Hindlimb muscle (tissue), 1 donor: ENCODE measurements at regions not wholly inside any gene's neighbourhood (a gene's known extent, or its start where the extent isn't known, plus 50 kb on each side); places are given as distances from the start of the nearest gene placed in this dataset.

Source experiments
- DNase-seq: peaks from one replicate; pipeline ENCODE4 v3.0.0-alpha.2; 2013

DNA sequence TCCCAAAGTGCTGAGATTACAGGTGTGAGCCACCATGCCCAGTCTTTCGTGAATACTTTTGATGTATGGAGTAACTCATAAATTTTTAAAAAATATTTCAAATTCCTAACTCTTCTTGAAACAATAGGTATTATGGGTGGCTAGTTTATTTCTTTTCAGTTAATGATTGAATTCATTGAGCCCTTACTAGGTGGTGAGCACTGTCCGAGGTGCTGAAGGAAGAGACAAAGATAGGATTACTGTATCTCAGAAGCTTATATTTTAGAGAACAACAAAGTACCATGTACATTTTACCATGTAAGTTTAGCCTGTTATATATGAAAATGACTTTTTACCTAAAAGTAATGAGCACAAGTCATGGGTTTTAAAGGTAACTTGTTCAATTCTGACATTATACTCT lies 418.3 kb downstream of the NPIPA7 start:
- DNase-seq: peak; percentile 0

DNA sequence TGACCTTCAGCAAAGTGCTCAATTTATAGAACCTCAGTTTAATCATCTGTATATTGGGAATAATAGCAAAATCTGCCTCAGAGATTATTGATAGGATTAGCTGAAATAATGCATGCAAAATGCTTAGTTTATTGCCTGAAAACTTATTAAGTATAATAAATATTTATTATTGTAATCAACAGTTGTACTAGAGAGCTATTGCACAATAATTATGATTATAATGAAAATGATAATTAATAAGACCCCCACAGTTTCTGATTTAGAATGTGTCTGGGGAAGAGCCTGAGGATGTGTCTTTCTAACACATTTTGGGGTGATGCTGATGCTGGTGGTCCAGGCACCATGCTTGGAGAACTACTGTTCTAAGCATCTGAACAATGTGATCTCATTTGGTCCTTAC lies 419.6 kb downstream of the NPIPA7 start:
- no peak for DNase-seq

DNA sequence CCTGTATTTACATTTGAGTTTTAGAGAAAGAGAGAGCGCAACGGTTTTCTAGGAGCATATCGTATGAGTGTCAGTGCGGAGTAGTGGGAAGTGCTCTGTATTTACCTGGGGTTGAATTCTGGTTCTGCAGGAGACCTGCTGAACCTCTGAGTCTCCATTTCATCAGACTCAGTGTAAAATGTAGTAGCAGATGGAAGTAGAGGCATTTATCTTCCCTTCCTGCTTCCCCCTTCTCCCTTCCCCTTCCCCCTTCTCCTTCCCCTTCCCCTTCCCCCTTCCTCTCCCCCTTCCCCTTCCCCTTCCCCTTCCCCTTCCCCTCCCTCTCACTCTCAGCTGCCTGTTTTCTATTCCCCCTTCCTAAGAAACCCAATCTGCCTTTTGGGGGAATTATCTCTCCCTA lies 426.9 kb downstream of the NPIPA7 start:
- DNase-seq: no peak

DNA sequence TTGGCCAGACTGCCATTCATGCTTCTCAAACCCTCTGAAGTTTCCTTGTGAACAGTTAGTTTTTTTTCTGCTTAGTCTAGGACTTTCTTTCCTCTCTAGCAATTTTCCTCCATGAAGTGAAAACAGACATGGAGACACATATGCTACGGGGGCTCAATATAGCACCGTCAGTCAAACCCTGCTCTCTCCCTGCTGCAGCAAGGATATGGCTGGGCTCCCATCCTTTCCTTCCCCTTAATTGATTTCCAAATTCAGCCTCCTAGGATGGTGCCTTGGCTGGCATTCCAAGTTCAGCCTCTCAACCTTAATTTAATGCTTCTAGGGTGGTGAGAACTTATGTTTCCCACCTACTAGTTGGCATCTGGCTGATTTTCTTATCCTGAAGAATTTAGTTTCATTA lies 436.7 kb downstream of the NPIPA7 start:
- no peak for DNase-seq

DNA sequence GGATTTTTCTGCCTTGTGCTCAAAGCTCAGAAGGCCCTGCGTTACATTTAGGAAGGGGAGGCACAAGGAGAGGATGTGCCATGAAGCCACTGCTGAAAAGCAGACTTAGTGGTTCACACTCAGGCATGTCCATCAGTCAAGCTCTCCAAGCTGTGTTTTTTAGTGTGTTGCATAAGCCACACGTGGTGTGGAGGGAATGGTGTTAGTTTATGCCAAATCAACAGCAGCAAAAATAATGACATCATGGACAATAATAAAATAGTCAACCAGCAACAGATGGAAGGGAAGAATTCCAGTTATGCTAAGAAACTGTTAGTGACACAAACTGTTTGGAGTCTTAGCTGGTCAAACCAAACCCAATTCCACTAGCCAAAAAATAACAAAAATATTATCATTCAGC lies 438.3 kb downstream of the NPIPA7 start:
- DNase-seq: no peak

DNA sequence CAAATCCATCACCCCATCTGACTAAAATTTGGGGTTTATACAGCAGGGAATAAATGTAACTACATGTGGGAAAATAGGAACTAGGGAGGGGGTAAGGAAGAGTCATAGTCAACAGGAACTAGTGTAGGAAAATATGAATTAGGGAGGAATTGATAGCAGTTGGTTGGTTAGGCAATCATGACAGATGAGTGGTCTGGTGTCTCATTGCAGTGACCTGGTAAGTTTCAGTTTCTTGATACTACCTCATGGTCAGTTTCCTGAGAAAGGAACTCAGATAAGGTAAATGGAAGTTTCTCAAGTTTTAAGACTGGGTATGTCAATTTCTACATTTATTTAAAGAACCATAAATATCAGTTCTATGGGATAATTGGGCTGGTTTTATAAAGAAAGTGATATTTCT lies 442.3 kb downstream of the NPIPA7 start:
- no peak for DNase-seq

DNA sequence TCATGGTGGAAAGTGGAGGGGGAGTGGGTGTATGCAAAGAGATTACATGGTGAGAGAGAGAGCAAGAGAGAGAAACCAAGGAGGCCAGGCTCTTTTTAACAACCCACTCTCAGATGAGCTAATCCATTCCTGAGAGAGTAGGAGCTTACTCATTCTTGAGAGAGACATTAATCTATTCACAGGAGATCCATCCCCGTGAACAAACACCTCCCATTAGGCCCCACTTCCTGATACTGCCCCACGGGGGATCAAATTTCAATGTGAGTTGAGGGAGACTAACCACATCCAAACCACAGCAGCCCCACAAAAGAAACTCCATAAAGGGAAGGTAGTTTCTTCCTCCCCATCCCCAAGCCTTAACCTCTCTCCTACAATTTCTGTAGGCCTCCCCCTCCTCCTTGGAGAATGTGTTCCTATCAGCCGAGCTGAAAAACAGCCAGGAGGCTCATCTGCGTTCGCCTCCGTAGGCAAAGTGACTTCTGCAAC lies 450.0 kb downstream of the NPIPA7 start:
- DNase-seq: no peak

DNA sequence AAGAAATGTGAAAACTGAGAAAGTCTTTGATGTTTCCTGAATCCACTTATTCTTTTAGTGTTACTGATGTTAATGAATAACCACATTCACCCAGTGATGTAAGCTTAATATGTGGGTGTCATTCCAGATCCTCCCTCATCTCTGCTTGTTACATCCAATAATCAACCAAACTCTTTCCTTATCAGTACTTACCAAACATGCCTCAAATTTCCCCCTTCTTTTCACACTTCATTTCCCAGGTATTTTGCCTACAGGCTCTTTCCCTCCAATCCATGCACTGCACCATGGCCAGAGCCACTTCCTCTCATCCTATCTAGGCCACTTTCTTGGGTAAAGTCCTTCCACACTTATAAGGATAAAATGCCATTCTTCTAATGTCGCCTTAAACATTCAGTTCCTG lies 451.5 kb downstream of the NPIPA7 start:
- no peak for DNase-seq

DNA sequence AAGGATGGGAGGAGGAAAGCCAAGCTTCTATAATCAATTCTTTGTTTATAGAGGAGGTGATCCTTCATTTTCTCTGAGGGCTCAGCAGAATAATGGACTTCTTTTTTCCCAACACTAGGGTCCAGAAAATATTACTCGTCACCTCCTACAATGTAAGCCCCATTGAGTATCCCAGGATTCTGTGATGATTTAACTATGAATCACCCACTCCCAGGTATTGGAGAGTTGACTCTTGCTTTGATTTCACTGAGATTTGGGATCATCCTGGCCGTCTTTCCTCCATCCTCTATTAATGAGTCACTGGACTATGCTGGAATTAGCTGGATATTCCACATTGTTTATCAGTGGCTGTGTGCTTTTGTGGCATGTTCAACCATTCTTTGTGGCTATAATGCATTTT lies 452.0 kb downstream of the NPIPA7 start:
- DNase-seq: no peak

DNA sequence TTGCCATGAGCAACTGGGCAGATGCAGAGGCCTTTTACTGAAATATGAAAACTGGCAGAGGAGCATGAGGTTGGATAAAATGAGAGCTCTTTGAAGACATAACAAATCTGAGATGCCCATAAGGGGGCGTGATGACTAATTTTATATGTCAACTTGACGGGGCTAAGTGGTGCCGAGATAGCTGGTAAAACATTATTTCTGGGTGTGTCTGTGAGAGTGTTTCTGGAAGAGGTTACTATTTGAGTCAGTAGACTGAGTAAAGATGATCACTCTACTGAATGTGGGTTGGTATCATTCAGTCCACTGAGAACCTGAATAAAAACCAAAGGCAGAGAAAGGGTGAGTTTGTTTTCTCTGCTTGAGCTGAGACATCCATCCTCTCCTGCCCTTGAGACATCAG lies 454.2 kb downstream of the NPIPA7 start:
- DNase-seq: no peak

DNA sequence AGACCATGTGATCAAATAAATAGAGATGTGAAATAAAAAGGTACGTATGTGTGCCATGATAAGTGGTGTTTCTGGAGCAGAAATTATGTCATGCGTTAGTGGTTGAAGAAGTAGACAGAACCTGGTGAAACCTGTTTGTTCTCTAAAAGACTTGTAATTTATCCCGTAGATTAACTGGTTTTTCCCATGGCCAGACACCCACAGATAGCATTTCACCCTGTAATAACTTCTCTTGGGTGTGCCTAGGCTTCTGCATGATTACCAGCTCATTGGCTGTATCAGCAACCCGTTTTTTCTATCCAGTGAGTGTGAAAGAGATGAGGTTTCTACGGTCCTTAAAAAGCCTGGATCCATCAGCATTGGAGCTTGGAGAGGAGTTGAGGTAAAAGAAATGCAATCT lies 471.3 kb downstream of the NPIPA7 start:
- no peak for DNase-seq

DNA sequence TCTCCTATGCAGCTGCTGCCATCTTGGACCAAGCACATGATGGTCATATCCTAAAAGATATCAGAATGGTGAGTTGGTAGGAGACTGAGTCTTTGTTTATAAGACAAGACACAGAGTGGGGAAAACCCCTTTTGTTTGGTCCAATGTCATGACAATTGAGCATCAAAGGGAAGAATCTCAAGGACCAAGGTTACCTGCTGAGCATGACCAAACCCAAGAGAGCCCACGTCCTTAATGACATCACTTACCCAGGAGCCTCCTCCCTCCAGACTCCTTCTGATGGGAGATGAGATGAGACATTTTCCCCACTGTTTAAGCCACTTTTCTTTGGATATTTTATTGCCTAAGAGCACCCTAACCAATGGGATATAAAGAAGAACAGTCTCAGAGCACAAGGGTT lies 478.1 kb downstream of the NPIPA7 start:
- DNase-seq: no peak

DNA sequence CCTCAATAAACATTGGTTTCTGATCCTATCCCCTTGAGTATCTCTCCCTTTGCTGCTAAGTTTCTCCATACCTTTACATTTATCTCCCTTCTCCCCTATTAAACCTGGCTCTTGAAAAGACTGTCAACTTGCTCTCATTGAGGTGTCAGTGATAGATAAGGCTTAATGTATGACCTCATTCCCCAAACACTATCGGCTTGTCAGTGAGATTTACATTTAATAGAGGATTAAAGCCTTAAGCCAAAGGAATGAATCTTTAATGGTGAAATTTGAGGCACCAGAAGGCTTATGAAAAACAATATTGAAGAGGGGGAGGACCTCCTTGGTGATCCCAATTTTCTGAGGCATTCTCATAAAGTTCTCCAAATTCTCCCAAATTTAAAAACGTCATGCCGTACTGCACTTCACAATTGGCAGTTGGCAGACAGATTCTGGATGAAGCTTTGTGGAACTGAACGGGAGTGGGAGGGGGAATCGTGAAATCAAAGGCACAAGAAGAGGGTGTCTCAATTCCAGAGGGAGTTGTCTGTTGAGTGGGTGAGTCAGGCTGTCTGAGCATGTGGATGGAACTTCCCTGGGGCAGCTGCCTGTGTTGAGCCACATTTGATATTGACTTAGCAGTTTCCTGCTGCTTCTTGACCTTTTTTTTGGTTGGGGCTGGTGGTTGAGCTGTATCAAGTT lies 478.8 kb downstream of the NPIPA7 start:
- no peak for DNase-seq

DNA sequence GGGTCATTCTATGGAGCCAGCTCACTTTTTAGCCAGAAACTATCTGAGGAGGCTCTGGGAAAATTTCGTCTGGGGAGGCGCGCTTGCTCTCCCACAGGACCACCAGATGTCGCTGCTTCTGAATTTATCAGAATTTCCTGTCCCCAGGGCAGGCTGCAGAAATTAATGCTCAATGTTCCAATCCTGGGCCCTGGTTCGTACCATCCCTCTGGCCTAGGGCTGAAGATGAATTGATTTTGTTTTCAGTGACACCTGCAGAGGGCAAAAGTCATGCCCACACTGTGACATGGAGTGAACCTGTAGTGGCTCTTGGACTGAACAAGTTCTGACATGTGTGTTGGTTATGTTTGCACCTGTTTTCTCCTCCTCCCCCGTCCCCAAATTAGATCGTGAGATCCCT lies 482.6 kb downstream of the NPIPA7 start:
- peak; percentile 48 for DNase-seq

DNA sequence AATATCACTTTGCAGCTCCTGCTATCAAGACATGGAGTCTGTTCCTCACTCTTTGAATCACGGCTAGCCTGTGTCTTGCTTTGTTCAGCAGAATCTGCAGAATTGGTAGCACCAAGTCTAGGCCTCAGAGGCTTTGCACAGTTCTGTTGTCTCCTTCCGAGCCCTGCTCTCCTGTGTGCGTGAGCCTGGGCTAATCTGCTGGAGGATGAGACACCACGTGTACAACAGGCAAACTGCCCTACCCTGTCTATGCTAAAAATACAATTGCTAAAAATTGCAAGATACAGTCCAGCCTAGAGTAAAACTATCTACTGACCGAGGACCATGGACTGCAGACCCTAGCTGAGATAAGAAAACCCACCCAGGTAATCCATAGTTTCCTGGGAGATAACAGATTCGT lies 484.7 kb downstream of the NPIPA7 start:
- no peak for DNase-seq

DNA sequence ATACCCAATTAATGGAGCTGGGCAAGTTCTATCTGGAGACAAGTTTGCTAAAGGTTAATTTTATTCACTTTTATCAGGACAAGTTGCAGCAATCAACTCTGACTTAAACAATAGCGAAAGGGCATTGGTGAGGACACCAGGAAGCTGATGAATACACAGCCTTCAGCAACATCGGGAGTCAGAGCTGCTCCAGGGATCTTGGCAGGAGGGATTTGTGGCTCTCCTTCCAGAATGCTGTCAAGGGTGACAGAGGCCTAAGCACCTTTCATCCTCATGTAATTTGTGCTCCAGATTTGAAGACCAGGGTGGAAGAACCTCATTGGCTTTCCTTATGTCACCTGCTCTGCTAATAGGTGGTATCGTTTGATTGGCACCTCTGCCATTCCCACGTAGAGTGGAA lies 485.6 kb downstream of the NPIPA7 start:
- DNase-seq: no peak

DNA sequence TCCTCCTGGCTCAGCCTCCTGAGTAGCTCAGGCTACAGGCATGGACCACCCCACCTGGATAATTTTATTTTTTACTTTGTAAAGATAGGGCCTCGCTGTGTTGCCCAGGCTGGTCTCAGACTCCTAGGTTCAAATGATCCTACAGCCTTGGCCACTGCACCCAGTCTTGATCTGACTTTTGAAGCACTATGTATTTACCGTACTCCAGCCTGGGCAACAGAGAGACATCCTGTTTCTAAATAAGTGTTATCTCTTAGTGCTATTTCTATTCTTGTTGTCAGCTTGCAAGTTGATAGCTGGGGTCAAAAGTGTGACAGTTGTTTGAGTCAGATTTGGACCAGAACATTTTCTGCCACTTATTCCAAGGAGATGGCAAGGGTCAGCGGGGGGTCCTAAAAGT lies 486.4 kb downstream of the NPIPA7 start:
- DNase-seq: no peak

DNA sequence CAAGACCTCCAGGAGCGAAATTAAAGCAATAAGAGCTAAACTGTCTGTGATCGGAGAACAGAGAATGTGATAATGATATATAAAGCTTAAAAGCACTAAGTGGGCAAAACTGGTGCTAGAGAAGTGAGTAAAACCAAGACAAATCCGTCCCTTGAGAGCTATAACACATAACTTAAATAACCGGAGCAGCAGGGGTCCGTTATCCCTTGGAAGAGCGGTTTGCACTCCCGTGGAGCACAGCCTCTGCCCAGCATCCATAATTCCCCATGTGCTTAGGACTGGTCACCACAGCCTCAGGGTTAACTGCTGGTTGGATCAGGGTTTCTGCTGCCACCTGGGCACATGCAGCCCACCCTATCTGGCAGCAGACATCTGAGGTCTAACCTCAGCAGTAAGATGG lies 489.0 kb downstream of the NPIPA7 start:
- no peak for DNase-seq

DNA sequence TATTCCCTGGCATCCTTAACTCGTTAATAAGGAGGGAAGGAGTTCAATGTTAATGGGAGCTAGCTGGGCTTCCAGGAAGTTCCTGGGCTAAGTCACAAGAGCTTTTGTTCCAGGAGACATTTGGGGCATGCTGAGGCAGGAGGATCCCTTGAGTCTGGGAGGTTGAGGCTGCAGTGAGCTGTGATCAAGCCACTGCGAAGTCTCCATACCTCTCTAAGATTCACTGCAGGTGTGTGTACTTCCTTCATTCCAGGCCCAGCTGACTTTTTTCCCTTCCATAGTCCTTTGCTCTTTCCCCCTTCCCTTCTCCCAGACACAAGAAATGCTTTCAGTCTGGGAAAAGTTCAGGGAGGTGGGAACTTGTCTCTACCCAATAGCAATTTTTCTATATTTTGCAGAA lies 489.8 kb downstream of the NPIPA7 start:
- no peak for DNase-seq

DNA sequence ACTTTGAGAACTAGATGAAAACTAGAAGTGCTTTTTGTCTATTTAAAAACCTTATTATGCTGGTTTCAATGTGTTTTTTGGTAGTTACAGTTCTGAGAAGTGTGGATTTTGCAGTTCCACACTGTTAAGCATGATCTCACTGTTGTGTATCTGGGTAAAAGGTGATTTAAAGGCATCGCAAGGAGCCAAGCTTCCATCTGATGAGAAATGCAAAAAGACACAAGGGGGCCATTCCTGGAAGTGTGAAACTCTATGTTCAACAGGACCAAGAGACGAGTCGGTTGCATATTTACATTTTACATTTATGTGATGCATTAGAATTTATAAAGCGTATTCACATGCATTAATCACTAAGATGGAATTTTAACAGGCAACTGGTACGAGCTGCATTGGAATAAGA lies 490.8 kb downstream of the NPIPA7 start:
- DNase-seq: no peak

DNA sequence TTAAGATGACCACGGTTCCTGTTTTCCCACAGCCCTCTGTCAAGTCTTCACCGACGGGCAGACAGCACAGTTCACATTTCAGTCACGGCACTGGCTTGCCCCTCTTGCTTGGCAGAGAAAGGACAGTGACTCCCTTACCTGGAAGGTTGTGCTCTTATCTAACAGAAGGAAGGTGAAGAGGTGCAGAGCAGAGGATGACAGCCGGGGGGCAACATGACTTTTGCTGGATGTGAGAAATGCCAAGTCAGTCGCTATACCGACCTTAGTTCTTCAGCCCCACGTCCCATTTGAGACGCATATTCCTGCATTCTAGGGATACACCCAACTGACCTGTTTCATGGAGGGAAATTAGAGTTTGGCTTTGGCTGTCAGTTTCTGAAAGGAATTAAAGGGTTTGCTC lies 492.3 kb downstream of the NPIPA7 start:
- DNase-seq: no peak

DNA sequence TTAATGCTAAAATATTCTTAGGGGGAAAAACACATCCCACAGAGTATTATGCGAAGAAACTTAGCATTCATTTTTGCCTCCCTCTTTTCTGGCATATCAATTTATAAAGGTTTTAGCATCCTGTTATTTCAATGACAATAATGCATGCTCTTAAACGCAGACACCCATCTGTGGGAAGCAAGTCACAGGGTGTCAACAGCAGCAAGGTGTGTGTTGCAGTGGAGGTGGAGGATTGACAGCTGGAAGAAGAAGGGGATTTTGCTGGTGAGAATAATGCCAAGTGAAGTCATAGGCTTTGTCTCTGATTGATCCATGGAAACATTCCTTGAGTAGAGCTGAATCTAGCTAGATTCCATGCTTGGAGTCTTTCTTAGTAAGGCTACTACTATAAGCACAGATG lies 498.1 kb downstream of the NPIPA7 start:
- DNase-seq: no peak

DNA sequence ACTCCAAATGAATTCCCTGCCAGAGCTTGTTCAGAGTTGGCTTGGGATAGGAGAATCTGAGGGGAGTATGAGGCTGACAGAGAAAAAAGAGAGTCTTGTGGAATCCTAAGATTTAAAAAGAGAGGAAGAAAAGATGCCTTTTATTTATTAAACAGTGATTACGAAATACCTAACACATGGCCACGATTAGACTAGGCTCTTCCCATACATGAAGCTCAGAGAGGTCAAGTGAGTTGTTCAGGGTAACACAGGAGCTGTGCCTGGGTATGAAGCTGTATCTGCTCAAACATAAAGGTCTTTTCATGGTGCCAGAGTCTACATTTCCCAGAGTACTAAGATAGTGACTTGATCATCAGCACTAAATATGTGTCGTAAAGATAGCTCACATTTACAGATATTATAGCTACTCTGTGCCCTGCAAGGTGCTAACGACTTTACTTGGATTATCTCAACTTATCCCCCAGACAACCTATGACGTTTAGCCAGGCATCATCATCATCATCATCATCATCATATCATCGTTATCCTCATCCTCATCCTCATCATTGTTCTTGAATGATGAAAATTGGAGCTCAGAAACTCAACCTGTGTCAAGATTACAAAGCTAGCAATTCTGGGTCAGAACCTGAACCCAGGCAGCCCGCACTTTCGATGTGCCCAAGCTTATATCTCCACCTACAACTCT lies 500.8 kb downstream of the NPIPA7 start:
- DNase-seq: no peak

DNA sequence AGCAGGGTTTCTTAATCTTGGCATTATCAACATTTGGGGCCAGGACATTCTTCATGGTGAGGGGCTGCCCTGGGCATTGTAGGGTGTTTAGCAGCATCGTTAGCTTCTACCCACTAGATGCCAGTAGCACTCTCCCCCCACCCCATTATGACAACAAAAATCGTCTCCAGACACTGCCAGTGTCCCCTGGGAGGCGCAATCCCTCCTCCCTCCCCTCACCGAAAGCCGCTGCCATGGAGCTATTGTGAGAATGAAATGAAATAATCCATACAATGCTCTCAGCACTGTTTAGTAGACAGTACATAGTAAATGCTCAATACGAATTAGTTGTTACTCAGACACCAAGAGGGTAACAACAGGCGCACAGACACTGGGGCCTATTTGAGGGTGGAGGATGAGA lies 502.9 kb downstream of the NPIPA7 start:
- DNase-seq: no peak

DNA sequence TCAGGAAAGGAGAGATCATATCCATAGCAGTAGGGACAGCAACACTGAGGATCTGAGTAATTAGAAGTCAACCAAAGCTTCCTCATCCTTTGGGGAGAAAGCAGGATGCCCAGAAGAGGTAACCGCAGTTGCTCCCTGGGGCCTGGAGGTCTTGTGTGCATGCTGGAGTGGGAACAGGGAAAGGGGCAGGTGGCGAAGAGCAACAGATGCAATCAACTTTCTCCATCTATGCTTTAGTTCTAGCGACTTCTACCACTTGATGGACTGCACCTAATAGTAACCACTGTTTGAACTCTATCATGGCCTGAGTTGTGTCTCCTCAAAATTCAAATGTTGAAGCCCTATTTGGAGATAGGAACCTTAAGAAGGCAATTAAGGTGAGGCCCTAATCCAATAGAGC lies 503.8 kb downstream of the NPIPA7 start:
- DNase-seq: no peak
